Uterus (tissue), 2 donors: ENCODE measurements at regions not wholly inside any gene's neighbourhood (a gene's known extent, or its start where the extent isn't known, plus 50 kb on each side); places are given as distances from the start of the nearest gene placed in this dataset.

Experiments used
- CTCF ChIP-seq, 4 experiments: fragments of 200-600 bp in 2 of 4; fragments of 450-650 bp in 2 of 4; sonication (generic) in 2 of 4; IDR thresholded peaks; one replicate each; pipeline ENCODE4 v1.5.1; 2016 to 2019; ENCODE audit warnings: antibody characterized with exemption in 4 of 4, mild to moderate bottlenecking in 2 of 4, moderate library complexity in 1 of 4
- POLR2A ChIP-seq, 2 donors: fragments of 450-650 bp; IDR thresholded peaks; one replicate each; pipeline ENCODE4 v1.6.1; 2016; ENCODE audit warnings: antibody characterized with exemption in 2 of 2, mild to moderate bottlenecking in 1 of 2, moderate library complexity in 1 of 2

GRCh38 chr2:128644156-128644555 is 325.5 kb upstream of the HS6ST1 start:
- TF ChIP-seq CTCF (IDR thresholded peaks at IDR 0.05), result no peak
- no peak for TF ChIP-seq POLR2A (IDR thresholded peaks at IDR 0.05)
